IMR-90 (cell line): ENCODE measurements at regions not wholly inside any gene's neighbourhood (a gene's known extent, or its start where the extent isn't known, plus 50 kb on each side); places are given as distances from the start of the nearest gene placed in this dataset.

Source experiments
- ATAC-seq: fragments of 200-7000 bp; cut with Tn5 transposase; 2 replicates; pipeline ENCODE4 v1.9.1; 2020; ENCODE audit warnings: low read depth, mild to moderate bottlenecking, moderate library complexity
- BruUV-seq: library from RNA; stranded (reverse); fragments of 400-500 nt; replicated peaks from 2 replicates; lab custom pipeline; 2021; lab: Mats Ljungman, UMichigan
- CTCF ChIA-PET: fragments of 300-600 bp; formaldehyde crosslinking; extraction: SDS; loops from one replicate; lab custom pipeline; 2021; ENCODE audit warnings: antibody characterized with exemption; lab: Yijun Ruan, JAX
- POLR2A ChIA-PET: fragments of 300-600 bp; sonication (Branson Sonifier 250); formaldehyde crosslinking; loops from one replicate; lab custom pipeline; 2022; ENCODE audit warnings: antibody characterized with exemption; ENCODE audit not compliant: unreplicated experiment; lab: Charles Lee
- DNase-seq: peaks from one replicate; pipeline ENCODE4 v3.0.0; 2013
- H2AFZ ChIP-seq: replicated peaks from 2 replicates; pipeline ENCODE3; 2013; ENCODE audit warnings: low read length, mild to moderate bottlenecking; ENCODE audit not compliant: poor library complexity
- H2AK5ac ChIP-seq: 2 replicates; pipeline ENCODE4 v1.6.1; 2013; ENCODE audit warnings: low read depth, low read length, inconsistent platforms
- H2AK9ac ChIP-seq: replicated peaks from 2 replicates; pipeline ENCODE3; 2013; ENCODE audit warnings: mild to moderate bottlenecking, low read depth, low read length, moderate library complexity; ENCODE audit not compliant: poor library complexity
- H2BK120ac ChIP-seq: 2 replicates; pipeline ENCODE4 v1.6.1; 2013; ENCODE audit warnings: low read depth, low read length, inconsistent platforms
- H2BK15ac ChIP-seq: 3 replicates; pipeline ENCODE4 v1.6.1; 2013; ENCODE audit warnings: low read depth, low read length, inconsistent platforms
- H2BK20ac ChIP-seq: 2 replicates; pipeline ENCODE4 v1.6.1; 2013; ENCODE audit warnings: low read depth, mild to moderate bottlenecking, inconsistent platforms, low read length, moderate library complexity
- H2BK5ac ChIP-seq: 2 replicates; pipeline ENCODE4 v1.6.1; 2013; ENCODE audit warnings: mild to moderate bottlenecking, low read depth, low read length, inconsistent platforms; ENCODE audit not compliant: poor library complexity, severe bottlenecking
- H3K14ac ChIP-seq: replicated peaks from 2 replicates; pipeline ENCODE4 v1.6.1; 2013; ENCODE audit warnings: low read depth, low read length, inconsistent platforms
- H3K18ac ChIP-seq: 2 replicates; pipeline ENCODE4 v1.6.1; 2013; ENCODE audit warnings: low read depth, low read length, control low read depth
- H3K23ac ChIP-seq: 2 replicates; pipeline ENCODE4 v1.6.1; 2013; ENCODE audit warnings: low read depth, low read length, inconsistent platforms
- H3K27ac ChIP-seq: 2 replicates; pipeline ENCODE4 v1.5.1; 2013; ENCODE audit warnings: mild to moderate bottlenecking, control low read depth, low read length; ENCODE audit not compliant: insufficient read depth
- H3K27me3 ChIP-seq: 2 replicates; pipeline ENCODE4 v1.6.1; 2013; ENCODE audit warnings: low read length; ENCODE audit not compliant: control insufficient read depth, insufficient read depth
- H3K36me3 ChIP-seq: 2 replicates; pipeline ENCODE4 v1.6.1; 2013; ENCODE audit warnings: low read length, mixed read lengths; ENCODE audit not compliant: control insufficient read depth, insufficient read depth
- H3K4ac ChIP-seq: 2 replicates; pipeline ENCODE4 v1.6.1; 2013; ENCODE audit warnings: low read depth, low read length, inconsistent platforms
- H3K4me1 ChIP-seq: 2 replicates; pipeline ENCODE4 v1.6.1; 2013; ENCODE audit warnings: low read length, mixed read lengths; ENCODE audit not compliant: control insufficient read depth, insufficient read depth
- H3K4me2 ChIP-seq: 2 replicates; pipeline ENCODE4 v1.6.1; 2013; ENCODE audit warnings: low read depth, mild to moderate bottlenecking, control low read depth, low read length, moderate library complexity
- H3K4me3 ChIP-seq: 2 replicates; pipeline ENCODE4 v1.5.1; 2013; ENCODE audit warnings: low read depth, mild to moderate bottlenecking, control low read depth, low read length, moderate library complexity; ENCODE audit not compliant: insufficient read depth
- H3K56ac ChIP-seq: 2 replicates; pipeline ENCODE4 v1.6.1; 2013; ENCODE audit warnings: low read length, inconsistent platforms; ENCODE audit not compliant: insufficient read depth; ENCODE audit errors: extremely low read depth
- H3K79me1 ChIP-seq, 2 experiments: 2 replicates each; pipeline ENCODE4 v1.6.1; 2013; ENCODE audit warnings: low read length in 2 of 2, inconsistent platforms in 1 of 2, low read depth in 1 of 2
- H3K9ac ChIP-seq: 2 replicates; pipeline ENCODE4 v1.6.1; 2013; ENCODE audit warnings: low read depth, low read length, control low read depth
- H3K9me1 ChIP-seq: 2 replicates; pipeline ENCODE4 v1.6.1; 2013; ENCODE audit warnings: low read length, inconsistent platforms; ENCODE audit not compliant: insufficient read depth
- H3K9me3 ChIP-seq: 2 replicates; pipeline ENCODE4 v1.6.1; 2013; ENCODE audit warnings: low read length; ENCODE audit not compliant: control insufficient read depth, insufficient read depth
- H4K20me1 ChIP-seq: 2 replicates; pipeline ENCODE4 v1.6.1; 2013; ENCODE audit warnings: low read length, inconsistent platforms; ENCODE audit not compliant: insufficient read depth
- H4K5ac ChIP-seq: 2 replicates; pipeline ENCODE4 v1.6.1; 2013; ENCODE audit warnings: mild to moderate bottlenecking, low read depth, low read length, control low read depth
- H4K8ac ChIP-seq, 2 experiments: 2 replicates each; pipeline ENCODE4 v1.6.1; 2013; ENCODE audit warnings: low read depth in 2 of 2, low read length in 2 of 2, control low read depth in 1 of 2, inconsistent platforms in 1 of 2
- H4K91ac ChIP-seq: 2 replicates; pipeline ENCODE4 v1.6.1; 2013; ENCODE audit warnings: low read depth, low read length, inconsistent platforms; ENCODE audit not compliant: insufficient read depth
- CHD1 ChIP-seq: IDR thresholded peaks from 2 replicates; pipeline ENCODE4 v1.6.1; 2012; ENCODE audit warnings: low read depth, low read length, improper control_type of control experiment
- MAFK ChIP-seq: IDR thresholded peaks from 2 replicates; pipeline ENCODE4 v1.6.1; 2012; ENCODE audit warnings: low read depth, low read length, improper control_type of control experiment
- WGBS, 2 experiments: methylation state at CpG; one replicate each; pipeline versions ENCODE4 v1.1.5 to v1.1.7; 2013; ENCODE audit warnings: missing lambda C conversion rate in 2 of 2; ENCODE audit not compliant: insufficient read length in 1 of 2; ENCODE audit errors: extremely low coverage in 2 of 2; 5-methylcytosine and 5-hydroxymethylcytosine counted together
- dilution Hi-C: fragments of 300-500 bp; cut with HindIII; formaldehyde crosslinking; loops from one replicate; pipeline ENCODE4 v1.14.3; 2018; ENCODE audit warnings: low sequenced_read_pairs; ENCODE audit not compliant: unreplicated experiment
- in situ Hi-C: fragments of 300-500 bp; cut with MboI; formaldehyde crosslinking; loops from 3 replicates; pipeline ENCODE4 v1.14.3; 2019; ENCODE audit warnings: low sequenced_read_pairs, inconsistent platforms, mixed read lengths
- intact Hi-C: fragments of 100-400 bp; cut with micrococcal nuclease; formaldehyde crosslinking; loops from 2 replicates; pipeline ENCODE4 v1.10.0; 2022

GRCh38 chr4:46515940-46516339 is 126.0 kb upstream of the GABRA2 start:
- H3K56ac ChIP-seq, result no peak overlapping the region
- no peak overlapping the region for H3K14ac ChIP-seq
- H4K20me1 ChIP-seq, result no peaks in the 10 kb centered on the region
- H2AK5ac ChIP-seq, result no peak overlapping the region
- ChIA-PET CTCF (no interaction called here), POLR2A (no interaction called here)
- in situ Hi-C loops, result no loop called here
- no peaks in the 10 kb centered on the region for H3K36me3 ChIP-seq
- H3K9me3 ChIP-seq, result no peaks in the 10 kb centered on the region
- TF ChIP-seq MAFK (peak; percentile 47; the same call in 1 of the 2 replicates), CHD1 (no peak)
- no peak overlapping the region for H2BK15ac ChIP-seq
- no peaks in the 10 kb centered on the region for H3K79me1 ChIP-seq
- intact Hi-C loops, result no loop called here
- H4K5ac ChIP-seq, result no peak overlapping the region
- H3K23ac ChIP-seq, result no peak overlapping the region
- BruUV-seq, result no TSS peak
- H3K4ac ChIP-seq, result no peak overlapping the region
- ATAC-seq (no peak), DNase-seq (no peak)
- H3K27me3 ChIP-seq, result no peaks in the 10 kb centered on the region
- no peak overlapping the region for H2BK20ac ChIP-seq
- H3K9me1 ChIP-seq, result no peaks in the 10 kb centered on the region
- no peak overlapping the region for H2AFZ ChIP-seq
- H4K91ac ChIP-seq, result no peak overlapping the region
- dilution Hi-C loops, result no loop called here
- H3K4me3 ChIP-seq, result no peak overlapping the region
- no peak overlapping the region for H2BK5ac ChIP-seq
- H3K9ac ChIP-seq, result no peak overlapping the region
- no CpG with 5 or more reads among the region's 2 CpGs for WGBS, 2 experiments
- H3K4me1 ChIP-seq, result no peaks in the 10 kb centered on the region
- H3K4me2 ChIP-seq, result no peak overlapping the region
- no peak overlapping the region for H3K27ac ChIP-seq
- H2BK120ac ChIP-seq, result no peak overlapping the region
- no peak overlapping the region for H4K8ac ChIP-seq
- H2AK9ac ChIP-seq, result no peak overlapping the region
- no peak overlapping the region for H3K18ac ChIP-seq
